ENCODE measurements at regions not wholly inside any gene's neighbourhood (a gene's known extent, or its start where the extent isn't known, plus 50 kb on each side); places are given as distances from the start of the nearest gene placed in this dataset.

DNA sequence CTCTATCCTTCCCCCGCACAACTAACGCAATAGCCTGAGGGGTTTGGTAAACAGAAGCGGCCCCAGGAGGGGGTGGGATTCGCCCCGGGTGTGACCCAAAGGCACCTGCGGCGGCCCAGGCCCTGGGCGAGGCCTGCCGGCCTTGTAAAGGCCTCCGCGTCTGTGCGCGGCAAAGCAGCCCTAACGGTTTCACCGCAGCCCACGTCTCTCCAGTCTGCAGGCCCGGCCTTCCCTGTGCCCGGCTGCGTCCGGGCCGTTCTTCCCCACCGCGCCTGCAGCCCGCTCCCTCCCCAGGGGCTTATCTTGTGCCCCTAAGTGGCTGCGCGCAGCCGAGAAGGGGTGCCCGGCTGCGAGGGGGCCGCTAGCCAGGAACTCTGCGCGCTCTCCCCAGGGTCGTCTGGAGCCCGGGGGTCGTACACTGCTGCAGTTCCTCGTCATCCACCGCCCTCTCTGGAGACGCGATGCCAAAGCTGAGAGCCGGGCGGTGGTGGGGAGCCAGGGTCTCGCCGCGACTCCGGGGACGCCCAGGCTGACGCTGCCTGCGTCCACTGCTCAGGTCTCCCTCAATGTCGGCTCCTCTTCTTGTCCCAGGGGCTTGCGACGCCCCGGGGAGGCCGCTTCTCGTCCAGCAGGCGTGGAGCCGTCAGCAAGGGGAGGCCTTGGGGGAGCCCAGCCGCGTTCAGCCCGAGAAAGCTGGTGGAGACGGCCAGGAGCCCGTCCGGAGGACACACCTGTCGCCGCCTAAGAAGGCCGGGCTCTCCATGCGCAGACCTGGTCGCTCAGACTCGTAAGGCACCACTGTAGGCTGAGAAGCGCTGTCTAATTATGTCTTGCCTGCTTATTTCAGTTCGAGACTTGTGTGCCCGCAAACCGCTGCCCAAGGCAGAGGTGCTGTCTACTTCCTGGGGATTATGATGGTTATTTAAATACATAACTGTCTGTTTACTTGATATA lies 132.3 kb downstream of the SPAG6 start:
- TF ChIP-seq, protein P1, sequence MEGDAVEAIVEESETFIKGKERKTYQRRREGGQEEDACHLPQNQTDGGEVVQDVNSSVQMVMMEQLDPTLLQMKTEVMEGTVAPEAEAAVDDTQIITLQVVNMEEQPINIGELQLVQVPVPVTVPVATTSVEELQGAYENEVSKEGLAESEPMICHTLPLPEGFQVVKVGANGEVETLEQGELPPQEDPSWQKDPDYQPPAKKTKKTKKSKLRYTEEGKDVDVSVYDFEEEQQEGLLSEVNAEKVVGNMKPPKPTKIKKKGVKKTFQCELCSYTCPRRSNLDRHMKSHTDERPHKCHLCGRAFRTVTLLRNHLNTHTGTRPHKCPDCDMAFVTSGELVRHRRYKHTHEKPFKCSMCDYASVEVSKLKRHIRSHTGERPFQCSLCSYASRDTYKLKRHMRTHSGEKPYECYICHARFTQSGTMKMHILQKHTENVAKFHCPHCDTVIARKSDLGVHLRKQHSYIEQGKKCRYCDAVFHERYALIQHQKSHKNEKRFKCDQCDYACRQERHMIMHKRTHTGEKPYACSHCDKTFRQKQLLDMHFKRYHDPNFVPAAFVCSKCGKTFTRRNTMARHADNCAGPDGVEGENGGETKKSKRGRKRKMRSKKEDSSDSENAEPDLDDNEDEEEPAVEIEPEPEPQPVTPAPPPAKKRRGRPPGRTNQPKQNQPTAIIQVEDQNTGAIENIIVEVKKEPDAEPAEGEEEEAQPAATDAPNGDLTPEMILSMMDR (conservative IDR thresholded peaks at IDR 0.05), result no peak
- TF ChIP-seq EZH2 (IDR thresholded peaks at IDR 0.05; ENCODE audit: low read depth), result no peak

All from PC-9 (cell line).